ENCODE measurements at regions not wholly inside any gene's neighbourhood (a gene's known extent, or its start where the extent isn't known, plus 50 kb on each side); places are given as distances from the start of the nearest gene placed in this dataset.
"Not testable (repeated sequence)": the region's sequence is repeated elsewhere in the genome, so short reads cannot be mapped to it uniquely, and the experiment has no call there.

GRCh38 chr2:239801404-239802184 lies 223.5 kb downstream of the NDUFA10 start:
- H3K4me3 ChIP-seq (ENCODE audit: low read depth, low read length), result no peak overlapping the region
- TF ChIP-seq, protein P1, sequence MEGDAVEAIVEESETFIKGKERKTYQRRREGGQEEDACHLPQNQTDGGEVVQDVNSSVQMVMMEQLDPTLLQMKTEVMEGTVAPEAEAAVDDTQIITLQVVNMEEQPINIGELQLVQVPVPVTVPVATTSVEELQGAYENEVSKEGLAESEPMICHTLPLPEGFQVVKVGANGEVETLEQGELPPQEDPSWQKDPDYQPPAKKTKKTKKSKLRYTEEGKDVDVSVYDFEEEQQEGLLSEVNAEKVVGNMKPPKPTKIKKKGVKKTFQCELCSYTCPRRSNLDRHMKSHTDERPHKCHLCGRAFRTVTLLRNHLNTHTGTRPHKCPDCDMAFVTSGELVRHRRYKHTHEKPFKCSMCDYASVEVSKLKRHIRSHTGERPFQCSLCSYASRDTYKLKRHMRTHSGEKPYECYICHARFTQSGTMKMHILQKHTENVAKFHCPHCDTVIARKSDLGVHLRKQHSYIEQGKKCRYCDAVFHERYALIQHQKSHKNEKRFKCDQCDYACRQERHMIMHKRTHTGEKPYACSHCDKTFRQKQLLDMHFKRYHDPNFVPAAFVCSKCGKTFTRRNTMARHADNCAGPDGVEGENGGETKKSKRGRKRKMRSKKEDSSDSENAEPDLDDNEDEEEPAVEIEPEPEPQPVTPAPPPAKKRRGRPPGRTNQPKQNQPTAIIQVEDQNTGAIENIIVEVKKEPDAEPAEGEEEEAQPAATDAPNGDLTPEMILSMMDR (IDR thresholded peaks at IDR 0.05; ENCODE audit: low read depth, low read length), result no peak

DNA sequence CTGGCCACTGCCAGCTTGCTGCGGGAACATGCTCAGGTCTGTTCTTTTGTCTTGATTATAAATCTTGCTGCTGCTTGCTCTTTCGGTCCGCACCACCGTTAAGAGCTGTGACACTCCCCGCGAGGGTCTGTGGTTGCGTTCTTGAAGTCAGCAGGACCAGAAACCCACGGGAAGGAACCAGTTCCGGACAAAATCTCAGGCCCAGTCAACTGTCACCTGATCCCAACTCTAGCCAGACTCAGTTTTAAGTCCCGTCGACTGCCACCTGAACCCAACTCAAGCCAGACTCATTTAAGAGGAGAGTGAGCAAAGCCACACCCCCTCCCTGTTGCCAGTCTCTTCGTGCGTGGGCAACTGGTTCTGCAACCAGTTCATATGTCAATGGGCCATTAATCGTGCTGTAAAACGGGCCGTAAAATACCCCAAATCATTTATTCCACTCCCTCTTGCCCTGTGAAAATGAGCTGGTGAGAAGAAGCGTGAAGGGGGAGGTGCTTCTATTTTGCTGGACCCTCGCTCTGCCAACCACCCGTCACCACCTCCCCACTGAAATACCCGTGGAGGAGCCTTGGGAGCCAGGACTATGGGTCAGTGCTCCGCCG lies 224.3 kb downstream of the NDUFA10 start:
- TF ChIP-seq, protein P1 (IDR thresholded peaks at IDR 0.05; ENCODE audit: low read depth, low read length), result no peak
- no peak overlapping the region for H3K4me3 ChIP-seq (ENCODE audit: low read depth, low read length)

DNA sequence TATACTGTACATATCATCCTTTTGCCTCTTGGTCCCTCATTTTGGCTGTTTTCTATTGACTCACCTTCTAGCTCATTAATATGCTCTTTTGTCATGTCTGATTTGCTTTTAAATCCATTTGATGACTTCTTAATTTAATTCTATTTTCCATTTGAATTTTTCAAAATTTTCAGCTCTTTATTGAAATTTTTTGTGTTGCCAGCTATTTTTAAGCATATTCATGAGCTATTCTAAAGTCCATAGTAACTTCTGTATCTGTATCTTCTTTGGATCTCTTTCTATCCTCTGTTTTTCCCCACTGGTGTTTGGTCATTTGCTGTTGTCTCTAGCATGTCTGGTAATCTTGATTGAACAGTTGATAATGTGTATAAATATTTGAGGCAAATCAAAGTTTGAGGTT lies 227.8 kb downstream of the NDUFA10 start:
- TF ChIP-seq, protein P1 (IDR thresholded peaks at IDR 0.05; ENCODE audit: low read depth, low read length), result no peak
- H3K4me3 ChIP-seq (ENCODE audit: low read depth, low read length), result no peak overlapping the region

DNA sequence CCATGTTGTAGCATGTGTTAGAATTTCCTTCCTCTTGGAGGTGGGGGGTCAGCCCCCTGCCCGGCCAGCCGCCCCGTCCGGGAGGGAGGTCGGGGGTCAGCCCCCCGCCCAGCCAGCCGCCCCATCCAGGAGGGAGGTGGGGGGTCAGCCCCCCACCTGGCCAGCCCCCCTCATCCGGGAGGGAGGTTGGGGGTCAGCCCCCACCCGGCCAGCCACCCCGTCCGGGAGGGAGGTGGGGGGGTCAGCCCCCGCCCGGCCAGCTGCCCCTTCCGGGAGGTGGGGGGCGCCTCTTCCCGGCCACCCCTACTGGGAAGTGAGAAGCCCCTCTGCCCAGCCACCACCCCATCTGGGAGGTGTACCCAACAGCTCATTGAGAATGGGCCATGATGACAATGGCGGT lies 229.4 kb downstream of the NDUFA10 start:
- not testable (repeated sequence) for H3K4me3 ChIP-seq (ENCODE audit: low read depth, low read length)

DNA sequence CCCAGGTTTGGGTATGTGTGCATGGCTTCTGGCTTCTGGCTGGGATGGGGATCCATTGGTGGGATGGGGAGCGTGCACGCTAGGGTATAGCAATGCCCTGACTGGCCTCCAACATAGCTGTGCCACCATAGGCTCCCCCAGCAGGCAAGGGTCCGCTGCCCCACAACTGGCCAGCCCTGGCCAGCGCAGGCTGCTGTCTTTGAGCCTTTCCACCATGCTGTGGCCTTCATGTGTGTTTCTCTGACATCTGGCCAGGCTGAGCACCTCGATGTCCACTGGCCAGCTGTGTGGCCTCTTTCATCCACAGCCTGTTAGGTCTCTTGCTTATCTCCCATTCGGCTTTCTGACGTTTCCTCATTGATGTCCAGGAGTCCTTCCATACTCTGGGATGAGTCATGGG lies 231.3 kb downstream of the NDUFA10 start:
- H3K4me3 ChIP-seq (ENCODE audit: low read depth, low read length), result no peak overlapping the region
- TF ChIP-seq, protein P1 (IDR thresholded peaks at IDR 0.05; ENCODE audit: low read depth, low read length), result no peak

DNA sequence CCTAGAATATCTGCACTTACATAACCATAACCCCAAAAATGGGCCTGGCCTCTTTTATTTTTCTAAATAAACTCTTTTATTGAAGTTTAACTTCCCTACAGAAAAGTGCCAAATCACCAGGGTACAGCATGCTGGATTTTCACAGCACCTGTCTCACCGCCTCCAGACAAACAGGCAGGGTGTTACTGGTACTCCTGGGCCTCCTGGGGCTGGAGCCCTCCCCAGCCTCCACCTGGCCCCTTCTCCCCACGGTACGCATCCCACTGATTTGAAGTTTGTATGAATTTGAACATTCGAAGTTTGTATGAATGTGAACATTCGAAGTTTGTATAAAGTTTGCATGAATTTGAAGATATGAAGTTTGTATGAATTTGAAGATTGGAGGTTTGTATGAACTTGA lies 232.1 kb downstream of the NDUFA10 start:
- no peak overlapping the region for H3K4me3 ChIP-seq (ENCODE audit: low read depth, low read length)

DNA sequence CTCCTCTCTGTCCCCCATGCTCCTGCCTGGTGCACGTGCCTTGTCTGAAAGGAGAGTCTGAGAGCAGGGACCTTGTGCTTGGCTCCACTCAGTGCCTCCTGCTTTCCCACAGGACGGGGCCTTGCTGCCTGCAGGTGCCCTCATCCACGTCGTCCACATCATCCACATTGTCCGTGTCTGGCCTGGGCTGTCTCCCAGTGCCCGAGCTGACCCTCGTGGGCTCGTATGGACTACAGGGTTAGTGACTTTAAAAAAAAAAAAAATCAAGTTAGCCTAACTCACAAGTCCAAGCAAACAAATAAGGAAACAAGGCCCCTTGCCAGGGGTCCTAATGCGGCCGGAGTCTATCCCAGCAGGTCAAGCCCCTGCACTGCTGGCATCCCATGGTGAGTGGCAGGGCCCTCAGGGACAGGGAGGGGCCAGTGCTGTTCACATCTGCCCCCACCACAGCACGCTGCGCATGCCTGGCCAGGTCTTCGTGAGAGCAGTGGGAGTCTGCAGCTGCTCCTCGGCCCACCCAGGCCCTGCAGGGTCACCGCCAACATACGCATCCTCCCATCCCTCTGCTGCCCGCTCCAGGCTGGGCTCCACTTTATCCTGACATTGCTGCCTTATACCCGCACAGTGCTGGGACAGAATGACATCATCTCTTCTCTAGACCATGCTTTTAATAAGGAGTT lies 232.6 kb downstream of the NDUFA10 start:
- TF ChIP-seq, protein P1 (IDR thresholded peaks at IDR 0.05; ENCODE audit: low read depth, low read length), result no peak
- no peak overlapping the region for H3K4me3 ChIP-seq (ENCODE audit: low read depth, low read length)

More for the DNA sequence above, 232.1 kb downstream of the NDUFA10 start:
- TF ChIP-seq, protein P1 (IDR thresholded peaks at IDR 0.05; ENCODE audit: low read depth, low read length), result no peak

Measured in WI38 (cell line).